ENCODE measurements at regions not wholly inside any gene's neighbourhood (a gene's known extent, or its start where the extent isn't known, plus 50 kb on each side); places are given as distances from the start of the nearest gene placed in this dataset.

GRCh38 chr16:75841517-75841916 lies 115.2 kb upstream of the CPHXL start:
- Mint-ChIP-seq H3K27ac (no peak overlapping the region), H3K36me3 (no peaks in the 10 kb centered on the region), H3K27me3 (ENCODE audit: low read depth) (peaks cover 3% of the 10 kb centered on the region), H3K9me3 (peaks cover 6% of the 10 kb centered on the region), H3K4me3 (no peak overlapping the region), H3K4me1 (no peaks in the 10 kb centered on the region)
- no peak for DNase-seq (ENCODE audit: low spot score in 2 of 2, unreplicated experiment in 2 of 2)
- TF ChIP-seq CTCF (IDR thresholded peaks at IDR 0.05; ENCODE audit: unreplicated experiment), result no peak

- H3K9me3 Mint-ChIP-seq, result peaks cover 12% of the 10 kb centered on the region
- TF ChIP-seq CTCF (IDR thresholded peaks at IDR 0.05; ENCODE audit: unreplicated experiment), result no peak
- H3K27me3 Mint-ChIP-seq (ENCODE audit: low read depth), result peaks cover 7% of the 10 kb centered on the region
Measured at GRCh38 chr16:75847172-75847571, 120.9 kb upstream of the CPHXL start.

GRCh38 chr16:75854152-75854551 lies 127.9 kb upstream of the CPHXL start:
- H3K9me3 Mint-ChIP-seq, result no peaks in the 10 kb centered on the region
- no peak overlapping the region for H3K4me3 Mint-ChIP-seq
- no peak for TF ChIP-seq CTCF (IDR thresholded peaks at IDR 0.05; ENCODE audit: unreplicated experiment)
- no peaks in the 10 kb centered on the region for H3K36me3 Mint-ChIP-seq
- no peak for DNase-seq (ENCODE audit: low spot score in 2 of 2, unreplicated experiment in 2 of 2)
- H3K27me3 Mint-ChIP-seq (ENCODE audit: low read depth), result peaks cover under 1% of the 10 kb centered on the region
- peaks cover 12% of the 10 kb centered on the region for H3K4me1 Mint-ChIP-seq
- no peak overlapping the region for H3K27ac Mint-ChIP-seq

More at GRCh38 chr16:75847172-75847571, 120.9 kb upstream of the CPHXL start:
- Mint-ChIP-seq H3K27ac (no peak overlapping the region), H3K36me3 (no peaks in the 10 kb centered on the region), H3K4me3 (no peak overlapping the region), H3K4me1 (peaks cover 7% of the 10 kb centered on the region)
- DNase-seq (ENCODE audit: low spot score in 2 of 2, unreplicated experiment in 2 of 2), result no peak

- H3K27me3 Mint-ChIP-seq (ENCODE audit: low read depth), result peaks cover 5% of the 10 kb centered on the region
- DNase-seq (ENCODE audit: low spot score in 2 of 2, unreplicated experiment in 2 of 2), result no peak
- H3K9me3 Mint-ChIP-seq, result no peaks in the 10 kb centered on the region
- peaks cover 6% of the 10 kb centered on the region for H3K4me1 Mint-ChIP-seq
- H3K36me3 Mint-ChIP-seq, result no peaks in the 10 kb centered on the region
- no peak for TF ChIP-seq CTCF (IDR thresholded peaks at IDR 0.05; ENCODE audit: unreplicated experiment)
- H3K27ac Mint-ChIP-seq, result no peak overlapping the region
- H3K4me3 Mint-ChIP-seq, result no peak overlapping the region
Measured at GRCh38 chr16:75860326-75861053, 134.2 kb upstream of the CPHXL start.

- no peak for TF ChIP-seq CTCF (IDR thresholded peaks at IDR 0.05; ENCODE audit: unreplicated experiment)
- Mint-ChIP-seq H3K27ac (no peak overlapping the region), H3K36me3 (no peaks in the 10 kb centered on the region), H3K9me3 (no peaks in the 10 kb centered on the region), H3K27me3 (ENCODE audit: low read depth) (peaks cover 5% of the 10 kb centered on the region), H3K4me1 (peaks cover 6% of the 10 kb centered on the region), H3K4me3 (no peak overlapping the region)
- DNase-seq (ENCODE audit: low spot score in 2 of 2, unreplicated experiment in 2 of 2), result no peak
Measured at GRCh38 chr16:75861311-75862097, 135.2 kb upstream of the CPHXL start.

Data from mesothelial cell of epicardium (in vitro differentiated cells).